C4-2B (cell line): ENCODE measurements at regions not wholly inside any gene's neighbourhood (a gene's known extent, or its start where the extent isn't known, plus 50 kb on each side); places are given as distances from the start of the nearest gene placed in this dataset.

Experiments
- ZFX ChIP-seq: fragments of 450-650 bp; IDR thresholded peaks from 2 replicates; pipeline ENCODE4 v1.6.1; 2017
- TF ChIP-seq, protein P1 (sequence below): fragments of 450-650 bp; conservative IDR thresholded peaks from 2 replicates; pipeline ENCODE4 v1.5.1; 2017; ENCODE audit warnings: mild to moderate bottlenecking

DNA sequence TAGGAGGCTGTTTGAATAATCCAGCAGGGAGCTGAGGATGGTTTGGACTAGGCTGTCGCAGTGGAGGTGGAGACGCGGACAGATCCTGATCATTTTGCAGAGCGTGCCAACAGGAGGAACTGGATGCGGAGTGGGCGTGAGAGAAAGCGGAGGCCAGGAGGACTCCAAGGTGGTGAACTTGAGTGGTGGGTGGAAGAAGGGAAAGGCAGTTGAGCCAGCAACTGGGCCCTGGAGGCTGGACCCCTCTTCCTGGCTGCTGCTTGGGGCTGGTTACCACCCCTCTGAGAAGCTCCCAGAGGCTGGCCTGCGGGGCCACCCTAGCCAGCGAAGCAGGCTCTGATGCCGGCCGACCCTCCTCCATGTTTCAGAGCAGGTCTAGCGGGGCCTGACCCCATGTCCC, 56.8 kb upstream of the KCNA1 start:
- TF ChIP-seq, protein P1, sequence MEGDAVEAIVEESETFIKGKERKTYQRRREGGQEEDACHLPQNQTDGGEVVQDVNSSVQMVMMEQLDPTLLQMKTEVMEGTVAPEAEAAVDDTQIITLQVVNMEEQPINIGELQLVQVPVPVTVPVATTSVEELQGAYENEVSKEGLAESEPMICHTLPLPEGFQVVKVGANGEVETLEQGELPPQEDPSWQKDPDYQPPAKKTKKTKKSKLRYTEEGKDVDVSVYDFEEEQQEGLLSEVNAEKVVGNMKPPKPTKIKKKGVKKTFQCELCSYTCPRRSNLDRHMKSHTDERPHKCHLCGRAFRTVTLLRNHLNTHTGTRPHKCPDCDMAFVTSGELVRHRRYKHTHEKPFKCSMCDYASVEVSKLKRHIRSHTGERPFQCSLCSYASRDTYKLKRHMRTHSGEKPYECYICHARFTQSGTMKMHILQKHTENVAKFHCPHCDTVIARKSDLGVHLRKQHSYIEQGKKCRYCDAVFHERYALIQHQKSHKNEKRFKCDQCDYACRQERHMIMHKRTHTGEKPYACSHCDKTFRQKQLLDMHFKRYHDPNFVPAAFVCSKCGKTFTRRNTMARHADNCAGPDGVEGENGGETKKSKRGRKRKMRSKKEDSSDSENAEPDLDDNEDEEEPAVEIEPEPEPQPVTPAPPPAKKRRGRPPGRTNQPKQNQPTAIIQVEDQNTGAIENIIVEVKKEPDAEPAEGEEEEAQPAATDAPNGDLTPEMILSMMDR = no peak
- no peak for TF ChIP-seq ZFX
